ENCODE measurements at regions not wholly inside any gene's neighbourhood (a gene's known extent, or its start where the extent isn't known, plus 50 kb on each side); places are given as distances from the start of the nearest gene placed in this dataset.

DNA sequence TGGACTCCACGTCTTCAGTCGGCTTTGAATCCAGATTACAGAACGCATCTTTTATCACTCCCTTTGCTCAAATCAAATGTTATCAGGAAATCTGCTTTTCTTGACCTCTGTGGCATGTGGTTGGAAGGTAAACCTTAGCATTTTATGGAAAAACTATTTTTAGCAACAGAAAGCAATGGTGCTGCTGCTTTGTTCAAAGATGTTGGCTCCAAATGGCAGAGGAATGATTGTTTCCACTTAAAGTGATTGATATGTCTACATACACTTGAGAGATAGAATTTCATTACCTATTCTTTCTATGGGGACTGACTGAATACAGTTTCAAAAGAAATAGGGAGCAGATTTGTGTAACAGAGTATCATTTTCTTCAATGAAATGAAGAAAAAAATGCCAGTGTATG, 761.2 kb downstream of the NOVA1 start:
- DNase-seq (ENCODE audit: low read depth, low spot score) (no peak), ATAC-seq (no peak)
- intact Hi-C loops (cut with micrococcal nuclease), result no loop called here
- TF ChIP-seq TCF7L2 (IDR thresholded peaks at IDR 0.05; ENCODE audit: borderline replicate concordance, extremely low read depth, insufficient read depth, insufficient read length) (no peak), CEBPB (IDR thresholded peaks at IDR 0.05; ENCODE audit: low read depth) (no peak), SIN3A (IDR thresholded peaks at IDR 0.05; ENCODE audit: low read depth) (no peak), SRF (IDR thresholded peaks at IDR 0.05; ENCODE audit: low read depth) (no peak), ZNF274 (IDR thresholded peaks at IDR 0.05; ENCODE audit: low read depth, low read length) (no peak)
- TF ChIP-seq, protein P1, sequence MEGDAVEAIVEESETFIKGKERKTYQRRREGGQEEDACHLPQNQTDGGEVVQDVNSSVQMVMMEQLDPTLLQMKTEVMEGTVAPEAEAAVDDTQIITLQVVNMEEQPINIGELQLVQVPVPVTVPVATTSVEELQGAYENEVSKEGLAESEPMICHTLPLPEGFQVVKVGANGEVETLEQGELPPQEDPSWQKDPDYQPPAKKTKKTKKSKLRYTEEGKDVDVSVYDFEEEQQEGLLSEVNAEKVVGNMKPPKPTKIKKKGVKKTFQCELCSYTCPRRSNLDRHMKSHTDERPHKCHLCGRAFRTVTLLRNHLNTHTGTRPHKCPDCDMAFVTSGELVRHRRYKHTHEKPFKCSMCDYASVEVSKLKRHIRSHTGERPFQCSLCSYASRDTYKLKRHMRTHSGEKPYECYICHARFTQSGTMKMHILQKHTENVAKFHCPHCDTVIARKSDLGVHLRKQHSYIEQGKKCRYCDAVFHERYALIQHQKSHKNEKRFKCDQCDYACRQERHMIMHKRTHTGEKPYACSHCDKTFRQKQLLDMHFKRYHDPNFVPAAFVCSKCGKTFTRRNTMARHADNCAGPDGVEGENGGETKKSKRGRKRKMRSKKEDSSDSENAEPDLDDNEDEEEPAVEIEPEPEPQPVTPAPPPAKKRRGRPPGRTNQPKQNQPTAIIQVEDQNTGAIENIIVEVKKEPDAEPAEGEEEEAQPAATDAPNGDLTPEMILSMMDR (IDR thresholded peaks at IDR 0.05 in 2 of 3, conservative IDR thresholded peaks at IDR 0.05 in 1 of 3; ENCODE audit: borderline replicate concordance in 1 of 3, insufficient read depth in 1 of 3, low read depth in 2 of 3, low read length in 2 of 3), result no peak
- TF ChIP-seq, protein P2, sequence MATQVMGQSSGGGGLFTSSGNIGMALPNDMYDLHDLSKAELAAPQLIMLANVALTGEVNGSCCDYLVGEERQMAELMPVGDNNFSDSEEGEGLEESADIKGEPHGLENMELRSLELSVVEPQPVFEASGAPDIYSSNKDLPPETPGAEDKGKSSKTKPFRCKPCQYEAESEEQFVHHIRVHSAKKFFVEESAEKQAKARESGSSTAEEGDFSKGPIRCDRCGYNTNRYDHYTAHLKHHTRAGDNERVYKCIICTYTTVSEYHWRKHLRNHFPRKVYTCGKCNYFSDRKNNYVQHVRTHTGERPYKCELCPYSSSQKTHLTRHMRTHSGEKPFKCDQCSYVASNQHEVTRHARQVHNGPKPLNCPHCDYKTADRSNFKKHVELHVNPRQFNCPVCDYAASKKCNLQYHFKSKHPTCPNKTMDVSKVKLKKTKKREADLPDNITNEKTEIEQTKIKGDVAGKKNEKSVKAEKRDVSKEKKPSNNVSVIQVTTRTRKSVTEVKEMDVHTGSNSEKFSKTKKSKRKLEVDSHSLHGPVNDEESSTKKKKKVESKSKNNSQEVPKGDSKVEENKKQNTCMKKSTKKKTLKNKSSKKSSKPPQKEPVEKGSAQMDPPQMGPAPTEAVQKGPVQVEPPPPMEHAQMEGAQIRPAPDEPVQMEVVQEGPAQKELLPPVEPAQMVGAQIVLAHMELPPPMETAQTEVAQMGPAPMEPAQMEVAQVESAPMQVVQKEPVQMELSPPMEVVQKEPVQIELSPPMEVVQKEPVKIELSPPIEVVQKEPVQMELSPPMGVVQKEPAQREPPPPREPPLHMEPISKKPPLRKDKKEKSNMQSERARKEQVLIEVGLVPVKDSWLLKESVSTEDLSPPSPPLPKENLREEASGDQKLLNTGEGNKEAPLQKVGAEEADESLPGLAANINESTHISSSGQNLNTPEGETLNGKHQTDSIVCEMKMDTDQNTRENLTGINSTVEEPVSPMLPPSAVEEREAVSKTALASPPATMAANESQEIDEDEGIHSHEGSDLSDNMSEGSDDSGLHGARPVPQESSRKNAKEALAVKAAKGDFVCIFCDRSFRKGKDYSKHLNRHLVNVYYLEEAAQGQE (IDR thresholded peaks at IDR 0.05; ENCODE audit: low read depth), result no peak
- no peak overlapping the region for H3K4me2 ChIP-seq (ENCODE audit: low read length)
- no peaks in the 10 kb centered on the region for H3K27me3 ChIP-seq (ENCODE audit: insufficient read depth, low read length)
- BruUV-seq (replicated peaks), result no TSS peak
- H3K27ac ChIP-seq (ENCODE audit: low read depth, low read length), result no peak overlapping the region
- no peak overlapping the region for H2AFZ ChIP-seq (ENCODE audit: low read depth, low read length, poor library complexity, severe bottlenecking)
- H3K79me2 ChIP-seq (ENCODE audit: insufficient read depth, low read length), result no peaks in the 10 kb centered on the region
- ChIA-PET POLR2A (no interaction called here), RAD21 (ENCODE audit: low non-redundant PET in 1 of 2, low total read pairs in 2 of 2, uncharacterized antibody in 2 of 2, unreplicated experiment in 2 of 2) (no interaction called here), CTCF (no interaction called here)
- no peaks in the 10 kb centered on the region for H4K20me1 ChIP-seq (ENCODE audit: insufficient read depth)
- no peaks in the 10 kb centered on the region for H3K36me3 ChIP-seq (ENCODE audit: control insufficient read depth in 1 of 2, insufficient read depth in 2 of 2, low read length in 2 of 2)
- no peak overlapping the region for H3K4me3 ChIP-seq (replicated peaks in 1 of 2; ENCODE audit: low read depth in 1 of 2, low read length in 2 of 2)
- no peak overlapping the region for H3K9ac ChIP-seq (ENCODE audit: low read length)
- no peaks in the 10 kb centered on the region for H3K4me1 ChIP-seq (ENCODE audit: control insufficient read depth in 1 of 2, insufficient read depth in 2 of 2, low read length in 2 of 2)
- H3K9me3 ChIP-seq (ENCODE audit: control insufficient read depth in 1 of 2, insufficient read depth in 1 of 2, low read depth in 1 of 2, low read length in 2 of 2), result peaks cover 0 to 28% of the 10 kb centered on the region in 2 experiments; a peak in 2 of 4 replicates
- H3K9me2 ChIP-seq (ENCODE audit: insufficient read depth), result no peaks in the 10 kb centered on the region

All from HCT116 (cell line).